GM21381 (cell line): ENCODE measurements at regions not wholly inside any gene's neighbourhood (a gene's known extent, or its start where the extent isn't known, plus 50 kb on each side); places are given as distances from the start of the nearest gene placed in this dataset.
"Not testable (repeated sequence)": the region's sequence is repeated elsewhere in the genome, so short reads cannot be mapped to it uniquely, and the experiment has no call there.

Experiments used
- ATAC-seq: cut with Tn5 transposase; IDR thresholded peaks from one replicate; pipeline ENCODE4 v1.9.1; 2021; ENCODE audit warnings: mild to moderate bottlenecking, moderate library complexity; ENCODE audit not compliant: unreplicated experiment

DNA sequence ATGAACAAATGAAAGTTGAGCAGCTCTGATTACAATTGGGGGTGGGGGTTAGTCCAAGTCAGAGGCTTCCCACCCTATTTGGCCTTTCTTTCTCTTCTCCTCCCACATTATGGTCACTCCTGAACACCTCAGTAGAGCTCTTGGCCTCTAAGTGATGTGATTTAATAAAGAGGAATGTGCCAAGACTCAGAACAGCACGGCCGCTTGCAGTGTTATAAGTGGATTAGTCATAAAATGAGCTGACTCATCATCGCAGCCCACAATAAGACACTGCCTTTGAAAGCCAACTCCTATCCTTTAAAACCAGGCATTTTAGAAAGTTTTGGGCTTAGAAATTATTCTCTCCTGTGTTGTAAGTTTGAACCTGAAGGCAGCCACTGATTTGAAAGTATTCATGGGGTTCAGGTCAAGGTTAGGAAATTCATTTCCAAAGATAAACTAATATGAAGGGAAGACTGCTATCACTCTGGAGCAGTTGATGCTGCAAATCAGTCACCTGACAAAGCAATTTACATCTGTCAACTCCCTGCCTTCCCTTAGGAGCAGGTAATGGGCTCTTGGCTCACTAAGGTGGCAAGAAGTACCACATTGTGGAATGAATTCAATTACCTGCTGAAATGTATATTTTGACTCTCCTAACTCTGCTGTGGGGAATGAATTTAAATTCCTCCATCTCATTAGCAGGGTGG, 283.6 kb upstream of the NMUR2 start:
- ATAC-seq = no peak

DNA sequence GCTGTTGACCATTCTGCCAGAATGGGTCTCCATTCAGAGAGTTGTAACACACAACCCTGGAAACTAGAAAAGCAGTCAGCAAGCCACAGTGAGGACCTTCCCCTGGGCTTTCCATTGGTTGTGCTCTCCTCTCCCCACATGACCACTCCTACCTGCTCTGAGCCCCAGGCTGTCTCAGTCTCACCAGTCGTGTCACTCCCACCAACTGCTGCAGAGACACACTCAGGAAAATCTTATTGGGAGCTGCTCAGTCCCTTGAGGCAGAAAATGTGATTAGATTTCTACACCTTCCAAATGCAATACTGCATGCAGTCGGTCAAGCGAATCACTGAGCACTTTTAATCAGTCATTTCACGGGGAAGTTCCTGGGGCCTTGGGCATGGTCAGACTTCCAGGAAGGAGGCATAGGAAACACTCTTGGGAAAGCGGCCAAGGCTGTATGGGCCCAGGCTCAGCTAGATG, 284.2 kb upstream of the NMUR2 start:
- ATAC-seq = no peak

GRCh38 chr5:152694231-152694630, 289.2 kb upstream of the NMUR2 start:
- no peak for ATAC-seq

- no peak for ATAC-seq
Observed at GRCh38 chr5:152701305-152701949, 296.3 kb upstream of the NMUR2 start.

GRCh38 chr5:152704286-152704685, 299.2 kb upstream of the NMUR2 start:
- ATAC-seq = no peak

GRCh38 chr5:152711801-152712388, 306.8 kb upstream of the NMUR2 start:
- ATAC-seq = no peak

DNA sequence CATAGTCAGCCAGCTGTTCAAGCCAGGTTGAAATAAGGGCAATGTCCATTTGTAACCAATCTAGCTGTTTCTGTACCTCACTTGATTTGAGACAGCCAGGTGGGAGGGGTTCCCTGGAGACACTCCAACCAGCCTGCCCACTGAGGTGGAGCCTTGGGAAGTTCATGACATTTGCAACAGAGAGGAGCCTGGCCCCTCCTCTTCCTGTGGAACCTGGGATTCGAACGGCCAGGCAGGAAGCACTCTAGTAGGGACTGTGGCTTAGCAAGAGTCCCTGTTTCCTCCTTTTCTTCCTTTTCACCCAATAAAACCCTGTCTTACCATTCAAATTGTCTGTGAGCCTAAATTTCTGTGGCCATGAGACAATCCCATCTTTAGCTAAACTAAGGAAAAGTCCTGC, 312.3 kb upstream of the NMUR2 start:
- no peak for ATAC-seq

DNA sequence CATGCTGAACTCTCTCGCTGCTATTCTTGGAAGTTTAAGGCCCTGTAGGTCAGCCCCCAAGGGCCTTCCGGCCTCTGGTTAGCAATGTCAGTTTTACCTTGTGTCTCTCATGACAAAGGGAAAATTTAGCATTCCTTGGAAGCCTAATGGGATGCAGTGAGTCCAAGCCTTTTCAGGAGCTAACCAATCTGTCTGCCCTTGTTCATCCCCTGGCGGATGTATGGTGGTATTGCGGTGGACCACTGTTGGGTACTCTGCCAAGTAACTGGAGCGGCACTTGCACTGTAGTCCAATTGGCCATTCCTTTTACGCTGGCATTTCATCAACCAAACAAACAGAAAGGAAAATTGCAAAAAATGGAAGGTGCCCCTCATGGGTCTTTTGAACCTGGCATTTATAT, 318.4 kb upstream of the NMUR2 start:
- ATAC-seq = no peak

DNA sequence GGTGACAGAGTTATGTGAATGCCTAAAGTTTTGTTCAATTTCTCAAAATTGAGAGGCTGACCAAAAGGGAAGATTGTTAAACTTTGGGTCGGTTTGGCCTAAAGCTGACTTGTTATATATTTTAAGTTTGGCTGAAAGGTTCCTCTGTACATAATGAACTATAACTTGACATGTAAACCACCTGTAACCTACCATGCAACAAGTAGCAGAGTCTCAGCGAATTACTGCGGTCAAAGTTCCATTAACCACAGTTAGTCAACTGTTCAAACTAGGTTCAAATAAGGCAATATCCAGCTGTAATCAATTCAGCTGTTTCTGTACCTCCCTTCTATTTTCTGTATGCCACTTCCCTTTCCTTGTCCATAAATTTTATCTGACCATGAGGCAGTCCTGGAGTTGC, 325.1 kb upstream of the NMUR2 start:
- ATAC-seq = no peak

GRCh38 chr5:152736906-152737305, 331.8 kb upstream of the NMUR2 start:
- ATAC-seq = no peak

- no peak for ATAC-seq
Observed at GRCh38 chr5:152739916-152740315, 334.8 kb upstream of the NMUR2 start.

DNA sequence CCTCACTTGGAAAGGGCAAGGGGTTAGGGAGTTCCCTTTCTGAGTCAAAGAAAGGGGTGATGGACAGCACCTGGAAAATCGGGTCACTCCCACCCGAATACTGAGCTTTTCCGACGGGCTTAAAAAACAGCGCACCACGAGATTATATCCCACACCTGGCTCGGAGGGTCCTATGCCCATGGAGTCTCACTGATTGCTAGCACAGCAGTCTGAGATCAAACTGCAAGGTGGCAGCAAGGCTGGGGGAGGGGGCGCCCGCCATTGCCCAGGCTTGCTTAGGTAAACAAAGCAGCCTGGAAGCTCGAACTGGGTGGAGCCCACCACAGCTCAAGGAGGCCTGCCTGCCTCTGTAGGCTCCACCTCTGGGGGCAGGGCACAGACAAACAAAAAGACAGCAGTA, 336.0 kb upstream of the NMUR2 start:
- not testable (repeated sequence) for ATAC-seq

DNA sequence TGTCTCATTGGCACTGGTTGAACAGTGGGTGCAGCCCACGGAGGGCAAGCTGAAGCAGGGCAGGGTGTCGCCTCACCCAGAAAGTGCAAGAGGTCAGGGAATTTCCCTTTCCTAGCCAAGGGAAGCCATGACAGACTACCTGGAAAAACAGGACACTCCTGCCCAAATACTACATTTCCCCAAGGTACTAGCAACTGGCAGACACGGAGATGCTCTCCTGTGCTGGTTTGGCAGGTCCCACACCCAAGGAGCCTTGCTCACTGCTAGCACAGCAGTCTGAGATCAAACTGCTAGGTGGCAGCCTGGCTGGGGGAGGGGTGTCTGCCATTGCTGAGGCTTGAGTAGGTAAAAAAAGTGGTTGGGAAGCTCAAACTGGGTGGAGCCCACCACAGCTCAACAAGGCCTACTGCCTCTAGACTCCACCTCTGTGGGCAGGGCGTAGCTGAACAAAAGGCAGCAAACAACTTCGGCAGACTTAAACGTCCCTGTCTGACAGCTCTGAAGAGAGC, 382.7 kb upstream of the NMUR2 start:
- ATAC-seq = not testable (repeated sequence)

DNA sequence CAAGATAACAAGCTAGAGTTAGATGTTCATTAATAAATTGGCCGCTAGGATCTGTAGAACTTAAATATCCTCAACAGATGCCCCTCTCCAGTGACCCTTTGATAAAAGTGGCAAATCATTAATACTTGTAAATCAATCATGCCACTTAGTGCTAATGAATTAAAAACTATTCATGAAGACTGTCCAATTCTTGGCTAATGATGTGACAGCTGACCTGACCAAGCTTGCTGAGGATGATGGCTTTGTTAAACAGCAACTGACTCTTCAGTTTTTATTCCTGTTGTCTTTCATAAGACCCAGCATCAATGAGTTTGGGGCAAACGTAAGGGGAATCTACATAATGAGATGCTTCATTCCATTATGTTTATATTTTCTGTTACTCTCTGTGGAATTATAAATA, 396.8 kb upstream of the NMUR2 start:
- no peak for ATAC-seq

- ATAC-seq = no peak
Observed at GRCh38 chr5:152804179-152804578, 399.1 kb upstream of the NMUR2 start.

GRCh38 chr5:152811988-152812387, 406.9 kb upstream of the NMUR2 start:
- ATAC-seq = no peak

- no peak for ATAC-seq
Observed at GRCh38 chr5:152813526-152813925, 408.4 kb upstream of the NMUR2 start.

GRCh38 chr5:152819891-152820290, 414.8 kb upstream of the NMUR2 start:
- no peak for ATAC-seq

DNA sequence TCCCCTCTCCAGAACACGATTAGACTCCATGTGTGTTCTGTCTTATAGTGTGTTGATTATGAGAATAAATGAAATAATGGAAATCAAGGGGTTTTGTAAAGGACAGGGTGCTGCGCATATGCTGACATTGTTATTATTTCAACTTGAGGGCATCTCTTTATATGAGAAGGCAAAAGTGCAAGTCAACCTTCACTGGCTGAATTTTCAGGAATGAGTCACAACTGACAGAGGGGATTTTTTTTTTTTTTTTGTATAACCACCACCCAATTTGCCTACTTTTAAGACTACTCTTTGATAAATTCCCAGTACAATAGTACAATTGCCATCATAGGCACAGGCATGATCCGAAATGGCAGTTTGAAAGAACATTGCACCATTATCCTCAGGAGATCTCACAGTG, 419.2 kb upstream of the NMUR2 start:
- no peak for ATAC-seq

GRCh38 chr5:152838241-152838786, 433.2 kb upstream of the NMUR2 start:
- ATAC-seq = no peak

GRCh38 chr5:152844713-152845112, 439.6 kb upstream of the NMUR2 start:
- ATAC-seq = no peak

DNA sequence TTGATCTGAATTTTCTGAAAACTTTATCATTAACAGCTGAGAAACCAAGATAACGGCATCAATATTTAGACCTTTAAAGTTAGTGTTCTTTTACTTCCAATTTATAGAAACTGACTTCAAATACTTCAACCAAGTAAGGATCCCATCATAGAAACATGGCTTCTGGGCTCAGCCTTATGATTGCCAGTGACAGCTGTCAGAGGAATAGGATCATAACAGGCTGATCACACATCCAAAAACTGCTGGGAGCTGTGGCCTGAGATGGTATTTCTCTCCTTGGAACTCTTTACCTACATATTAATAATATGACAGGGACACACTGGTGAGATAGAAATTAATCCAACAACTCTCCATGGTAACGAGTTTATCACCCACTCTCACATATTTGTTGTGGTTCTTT, 448.3 kb upstream of the NMUR2 start:
- no peak for ATAC-seq
